T-helper 17 cell (primary cell): ENCODE measurements at regions not wholly inside any gene's neighbourhood (a gene's known extent, or its start where the extent isn't known, plus 50 kb on each side); places are given as distances from the start of the nearest gene placed in this dataset.
"Not testable (repeated sequence)": the region's sequence is repeated elsewhere in the genome, so short reads cannot be mapped to it uniquely, and the experiment has no call there.

ENCODE experiments used
- ATAC-seq: fragments of 150-1000 bp; cut with Tn5 transposase; 2 replicates; pipeline ENCODE4 v1.10.0; 2021; ENCODE audit warnings: mild to moderate bottlenecking, moderate library complexity
- DNase-seq, 3 donors: peaks; one replicate each; pipeline versions ENCODE4 v3.0.0 to v3.0.0-alpha.2; 2020 to 2021
- H3K9me3 ChIP-seq: one replicate; pipeline ENCODE4 v1.7.0; 2013; ENCODE audit warnings: low read length, mild to moderate bottlenecking; ENCODE audit not compliant: control insufficient read depth, poor library complexity, severe bottlenecking
- H3K27ac Mint-ChIP-seq: one replicate; pipeline ENCODE4 v1.8.0; 2022; ENCODE audit warnings: mild to moderate bottlenecking, moderate library complexity, mixed read lengths
- H3K27me3 Mint-ChIP-seq: one replicate; pipeline ENCODE4 v1.8.0; 2022; ENCODE audit warnings: mixed read lengths
- H3K36me3 Mint-ChIP-seq: one replicate; pipeline ENCODE4 v1.8.0; 2022; ENCODE audit warnings: low read depth, mixed read lengths
- H3K4me1 Mint-ChIP-seq: one replicate; pipeline ENCODE4 v1.8.0; 2022; ENCODE audit warnings: mild to moderate bottlenecking, mixed read lengths
- H3K4me3 Mint-ChIP-seq: one replicate; pipeline ENCODE4 v1.8.0; 2022; ENCODE audit warnings: mild to moderate bottlenecking, moderate library complexity, mixed read lengths

DNA sequence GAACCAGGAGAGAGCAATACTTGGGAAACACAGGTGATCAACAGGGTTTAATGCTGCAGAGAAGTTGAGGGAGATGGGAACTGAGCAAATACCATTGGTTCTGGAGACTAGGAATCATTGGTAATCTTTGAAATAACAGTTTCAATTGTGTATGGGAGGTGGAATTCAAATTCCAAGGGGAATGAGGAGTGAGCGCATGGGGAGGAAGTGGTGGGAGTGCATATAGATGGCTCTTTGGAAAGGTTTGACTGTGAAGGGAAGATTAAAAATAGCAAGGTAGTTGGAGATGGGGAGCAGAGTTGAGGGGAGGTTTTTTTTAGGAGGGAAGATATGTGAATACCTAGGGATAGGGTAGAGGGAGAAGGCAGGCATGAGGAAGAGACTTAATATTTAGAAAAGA lies 51.1 kb upstream of the ROPN1 start:
- Mint-ChIP-seq H3K27ac (no peak overlapping the region), H3K4me1 (no peaks in the 10 kb centered on the region), H3K27me3 (peaks cover 18% of the 10 kb centered on the region), H3K36me3 (peaks cover 2% of the 10 kb centered on the region), H3K4me3 (no peak overlapping the region)
- DNase-seq (no peak), ATAC-seq (no peak)
- no peaks in the 10 kb centered on the region for H3K9me3 ChIP-seq

DNA sequence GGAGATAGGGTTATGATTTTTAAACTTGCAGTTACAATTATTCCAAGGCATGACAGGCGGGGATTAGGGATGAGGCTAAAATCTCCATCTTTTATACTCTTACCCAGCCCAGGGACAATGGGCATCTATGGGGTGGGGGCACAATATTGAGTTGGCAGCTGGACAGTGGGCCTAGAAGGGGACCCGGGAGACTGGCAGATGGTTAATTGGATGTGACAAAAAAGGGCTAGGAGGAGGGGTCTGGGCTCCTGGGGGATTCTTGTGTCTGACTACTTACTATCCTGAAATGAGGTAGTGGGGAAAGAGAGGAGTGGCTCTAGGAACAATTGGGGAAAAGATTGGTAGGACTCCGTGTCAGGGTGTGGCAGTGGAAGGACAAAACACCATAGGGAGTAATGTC lies 53.0 kb upstream of the ROPN1 start:
- DNase-seq (no peak), ATAC-seq (no peak)
- H3K4me1 Mint-ChIP-seq: no peaks in the 10 kb centered on the region
- no peaks in the 10 kb centered on the region for H3K9me3 ChIP-seq
- peaks cover 26% of the 10 kb centered on the region for H3K27me3 Mint-ChIP-seq
- peaks cover 2% of the 10 kb centered on the region for H3K36me3 Mint-ChIP-seq
- H3K27ac Mint-ChIP-seq: no peak overlapping the region
- no peak overlapping the region for H3K4me3 Mint-ChIP-seq

DNA sequence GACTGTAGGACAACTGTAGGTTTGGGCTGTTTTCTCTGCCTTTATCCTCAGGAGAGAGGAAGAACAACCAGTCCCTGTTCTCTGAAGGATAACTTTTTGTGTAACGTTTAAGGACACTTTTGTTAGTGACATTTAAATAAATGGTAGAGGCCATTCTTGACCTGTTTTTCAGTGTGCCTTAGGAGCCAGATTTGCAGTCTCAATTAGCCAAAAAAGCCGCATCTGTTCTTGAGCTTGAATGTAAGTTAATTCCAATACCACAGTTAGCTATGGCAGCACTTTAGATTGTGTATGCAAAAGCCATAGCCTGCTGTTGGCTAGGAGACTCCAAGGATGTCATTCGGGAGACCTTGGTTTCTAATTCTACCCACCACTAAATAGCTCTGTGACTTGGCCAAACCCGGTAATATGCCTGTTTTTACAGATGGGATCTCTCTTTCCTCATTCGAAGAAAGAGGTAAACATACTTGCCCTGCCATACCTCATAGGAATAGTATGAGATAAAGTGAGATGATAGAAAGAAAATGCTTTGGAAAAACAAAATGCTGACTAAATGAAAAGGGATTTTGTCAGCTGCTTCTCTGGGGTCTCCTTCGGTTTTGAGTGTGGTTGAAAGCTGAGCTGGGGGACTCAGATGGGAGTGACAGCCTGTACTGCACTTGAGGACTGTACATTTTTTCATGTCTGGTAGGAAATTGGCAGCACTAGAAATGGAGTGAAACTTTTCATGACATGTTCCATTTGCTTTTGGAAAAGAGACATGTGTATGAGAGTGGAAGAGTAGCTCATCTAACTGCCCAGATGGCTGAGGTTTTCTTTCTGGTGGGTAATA lies 57.3 kb upstream of the ROPN1 start:
- Mint-ChIP-seq H3K27ac (no peak overlapping the region), H3K4me1 (no peaks in the 10 kb centered on the region), H3K4me3 (no peak overlapping the region), H3K27me3 (peaks cover 51% of the 10 kb centered on the region), H3K36me3 (peaks cover 2% of the 10 kb centered on the region)
- H3K9me3 ChIP-seq: no peaks in the 10 kb centered on the region
- ATAC-seq (no peak), DNase-seq (no peak)

DNA sequence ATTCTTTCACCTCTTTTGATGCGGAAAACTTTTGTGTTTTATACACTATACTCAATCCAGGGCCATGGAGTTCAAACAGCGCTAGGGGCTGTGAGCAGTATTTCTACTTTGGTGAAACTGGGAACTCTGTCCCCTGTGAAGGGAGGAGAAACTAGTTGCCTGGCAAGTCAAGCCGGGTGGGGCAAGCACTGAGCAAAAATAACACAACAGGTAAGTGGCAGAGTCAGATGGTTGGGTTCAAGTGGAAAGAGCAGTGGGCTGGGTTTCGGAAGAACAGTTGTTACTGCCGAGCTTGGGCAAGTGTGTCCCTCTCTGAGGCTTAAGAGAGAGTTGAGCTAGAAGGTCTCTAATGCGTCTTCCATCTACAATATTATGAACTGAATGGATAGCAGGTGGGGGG lies 59.7 kb upstream of the ROPN1 start:
- Mint-ChIP-seq H3K27ac (no peak overlapping the region), H3K27me3 (peaks cover 45% of the 10 kb centered on the region), H3K36me3 (no peaks in the 10 kb centered on the region)

DNA sequence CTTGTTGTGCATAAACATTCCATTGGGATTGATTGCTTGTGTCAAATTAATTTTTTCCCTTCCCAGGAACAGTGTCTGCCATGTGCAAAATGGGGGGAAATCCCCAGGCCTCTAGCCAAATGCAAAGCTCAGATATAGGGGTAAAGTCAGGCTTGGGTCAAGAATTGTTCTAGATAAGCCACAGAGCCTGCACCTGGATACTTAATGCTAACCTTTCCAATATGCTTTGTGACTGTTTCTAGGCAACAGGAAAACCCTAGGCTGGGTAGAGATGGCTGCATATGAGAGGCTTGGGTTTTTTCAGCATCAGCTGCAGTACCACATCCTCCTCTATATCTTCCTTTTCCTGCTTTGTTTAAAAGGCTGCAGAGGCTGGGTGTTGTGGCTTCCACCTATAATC lies 61.9 kb upstream of the ROPN1 start:
- DNase-seq: no peak
- no peaks in the 10 kb centered on the region for H3K4me1 Mint-ChIP-seq
- H3K27me3 Mint-ChIP-seq: peaks cover 51% of the 10 kb centered on the region
- H3K36me3 Mint-ChIP-seq: no peaks in the 10 kb centered on the region
- no peak overlapping the region for H3K4me3 Mint-ChIP-seq
- no peak for ATAC-seq
- no peaks in the 10 kb centered on the region for H3K9me3 ChIP-seq
- H3K27ac Mint-ChIP-seq: no peak overlapping the region

More for the DNA sequence above, 59.7 kb upstream of the ROPN1 start:
- no peaks in the 10 kb centered on the region for H3K4me1 Mint-ChIP-seq
- no peak for DNase-seq
- H3K4me3 Mint-ChIP-seq: no peak overlapping the region
- no peak for ATAC-seq
- no peaks in the 10 kb centered on the region for H3K9me3 ChIP-seq

DNA sequence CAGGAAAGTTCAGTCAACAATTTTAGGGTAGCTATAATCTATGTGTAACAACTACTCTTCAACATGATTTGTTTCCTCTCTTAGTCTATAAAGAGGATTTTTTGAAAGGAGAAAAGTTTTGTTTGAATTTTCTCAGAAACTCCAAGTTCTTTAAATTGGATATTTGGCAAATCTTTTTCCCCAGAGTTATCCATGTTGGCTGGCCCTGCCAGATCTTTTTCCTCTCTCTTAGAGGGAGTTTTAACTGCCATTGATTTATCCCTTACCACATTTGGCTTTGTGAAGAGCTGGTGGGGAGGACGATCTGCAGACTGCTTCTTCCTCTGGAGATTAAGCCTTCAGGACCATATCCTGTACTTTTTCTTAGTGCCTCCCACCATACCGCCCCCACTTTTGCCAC lies 64.9 kb upstream of the ROPN1 start:
- DNase-seq: no peak
- H3K36me3 Mint-ChIP-seq: no peaks in the 10 kb centered on the region
- no peak for ATAC-seq
- no peak overlapping the region for H3K4me3 Mint-ChIP-seq
- no peak overlapping the region for H3K27ac Mint-ChIP-seq
- H3K9me3 ChIP-seq: no peaks in the 10 kb centered on the region
- peaks cover 40% of the 10 kb centered on the region for H3K27me3 Mint-ChIP-seq
- no peaks in the 10 kb centered on the region for H3K4me1 Mint-ChIP-seq

DNA sequence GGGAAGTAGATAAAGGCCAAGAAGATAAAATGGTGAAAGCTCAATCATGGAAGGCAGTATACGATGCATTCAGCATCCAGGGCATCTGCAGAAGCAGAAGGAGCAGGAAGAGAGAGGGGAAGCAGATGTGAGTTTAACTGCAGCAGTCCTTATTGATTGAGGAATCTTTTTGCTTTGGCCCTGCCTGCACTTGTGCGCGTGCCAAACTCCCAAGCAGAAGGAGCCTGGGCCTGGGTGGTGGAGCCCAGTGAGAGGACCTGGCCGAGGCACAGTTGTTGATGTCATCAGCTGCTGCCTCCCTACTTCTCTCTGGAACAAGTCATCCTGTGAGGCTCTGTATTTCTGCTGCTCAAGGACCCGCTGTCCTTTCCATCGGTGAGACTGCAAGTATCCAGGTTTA lies 65.5 kb upstream of the ROPN1 start:
- no peak for DNase-seq
- no peaks in the 10 kb centered on the region for H3K4me1 Mint-ChIP-seq
- H3K4me3 Mint-ChIP-seq: no peak overlapping the region
- no peak overlapping the region for H3K27ac Mint-ChIP-seq
- no peak for ATAC-seq
- no peaks in the 10 kb centered on the region for H3K9me3 ChIP-seq
- H3K36me3 Mint-ChIP-seq: no peaks in the 10 kb centered on the region
- H3K27me3 Mint-ChIP-seq: peaks cover 34% of the 10 kb centered on the region

DNA sequence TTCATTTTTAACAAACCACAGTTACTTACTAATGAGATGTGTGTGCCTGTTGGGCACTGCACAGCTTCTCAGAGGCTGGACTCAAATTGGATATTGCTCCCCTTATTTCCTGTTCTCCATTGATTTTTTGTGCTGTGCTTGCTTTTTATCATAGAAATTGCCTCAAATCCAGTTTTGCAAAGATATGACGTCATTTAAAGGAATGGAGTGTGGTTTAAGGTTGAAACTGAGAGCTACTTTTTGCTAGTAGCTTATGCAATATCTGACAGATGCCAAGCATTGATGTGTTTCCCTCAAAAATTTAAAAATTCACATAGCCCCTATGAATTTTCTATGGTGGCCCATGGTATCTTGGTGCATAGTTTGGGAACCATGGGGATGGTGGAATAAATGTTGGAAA lies 67.7 kb upstream of the ROPN1 start:
- Mint-ChIP-seq H3K27ac (no peak overlapping the region), H3K4me3 (no peak overlapping the region), H3K4me1 (no peaks in the 10 kb centered on the region), H3K27me3 (peaks cover 32% of the 10 kb centered on the region), H3K36me3 (no peaks in the 10 kb centered on the region)
- no peaks in the 10 kb centered on the region for H3K9me3 ChIP-seq
- ATAC-seq: no peak
- no peak for DNase-seq

DNA sequence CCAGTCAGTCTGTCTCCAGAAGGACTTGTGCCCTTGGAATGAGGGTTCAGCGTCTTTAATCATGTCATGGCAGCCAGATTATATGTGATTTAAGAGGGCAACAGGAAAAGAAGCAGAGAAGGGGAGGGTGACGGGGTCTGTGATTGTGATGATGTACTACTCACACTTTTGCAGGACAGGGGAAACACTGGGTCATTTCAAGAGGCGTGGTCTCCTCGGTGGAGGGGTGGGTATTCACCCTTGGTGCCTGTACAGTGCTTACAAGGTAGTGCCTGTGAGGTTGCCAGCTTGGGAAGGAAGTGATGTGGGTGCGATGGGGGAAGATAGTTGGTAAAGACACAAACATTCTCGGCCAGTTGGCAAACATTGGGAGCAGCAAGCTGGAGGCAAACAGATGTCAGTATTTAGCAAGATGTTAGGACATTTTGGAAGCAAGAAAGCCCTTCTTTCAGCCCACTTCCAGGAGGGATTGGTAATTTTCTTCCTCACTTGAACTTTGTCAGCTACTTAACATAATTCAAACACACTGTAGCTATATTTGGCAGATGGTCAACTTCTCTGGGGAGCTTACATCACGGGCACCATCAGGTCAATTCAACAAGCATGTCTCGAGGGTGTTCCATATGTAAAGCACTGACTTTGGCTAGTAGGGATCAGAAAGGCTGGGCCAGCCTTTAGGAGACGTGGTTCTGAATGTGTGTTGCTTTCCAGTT lies 71.4 kb upstream of the ROPN1 start:
- ATAC-seq (no peak), DNase-seq (no peak)
- peaks cover 24% of the 10 kb centered on the region for H3K27me3 Mint-ChIP-seq
- H3K4me3 Mint-ChIP-seq: no peak overlapping the region
- no peak overlapping the region for H3K27ac Mint-ChIP-seq
- no peaks in the 10 kb centered on the region for H3K36me3 Mint-ChIP-seq
- no peaks in the 10 kb centered on the region for H3K4me1 Mint-ChIP-seq
- H3K9me3 ChIP-seq: no peaks in the 10 kb centered on the region

DNA sequence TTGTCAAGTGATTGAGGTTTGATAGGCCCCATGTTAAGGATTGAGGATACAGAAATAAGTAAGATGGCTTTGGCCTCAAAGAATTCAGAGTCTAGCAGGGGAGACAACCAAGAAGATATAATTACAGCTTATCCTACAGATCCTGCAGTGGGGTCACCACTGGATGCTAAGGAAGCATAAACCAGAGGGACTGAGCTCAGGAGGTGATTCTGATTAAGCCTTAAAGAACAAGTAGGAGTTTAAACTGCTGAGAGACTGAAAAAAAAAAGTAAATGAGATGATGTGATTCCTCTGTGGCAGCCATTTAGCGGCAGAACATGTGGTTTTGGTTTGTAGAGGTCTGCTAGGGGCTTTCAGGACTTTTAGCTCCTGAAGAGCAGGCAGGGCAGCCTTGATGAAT lies 72.1 kb upstream of the ROPN1 start:
- DNase-seq (no peak), ATAC-seq (no peak)
- Mint-ChIP-seq H3K4me1 (no peaks in the 10 kb centered on the region), H3K27me3 (peaks cover 24% of the 10 kb centered on the region), H3K4me3 (no peak overlapping the region), H3K27ac (no peak overlapping the region), H3K36me3 (no peaks in the 10 kb centered on the region)
- H3K9me3 ChIP-seq: no peaks in the 10 kb centered on the region

DNA sequence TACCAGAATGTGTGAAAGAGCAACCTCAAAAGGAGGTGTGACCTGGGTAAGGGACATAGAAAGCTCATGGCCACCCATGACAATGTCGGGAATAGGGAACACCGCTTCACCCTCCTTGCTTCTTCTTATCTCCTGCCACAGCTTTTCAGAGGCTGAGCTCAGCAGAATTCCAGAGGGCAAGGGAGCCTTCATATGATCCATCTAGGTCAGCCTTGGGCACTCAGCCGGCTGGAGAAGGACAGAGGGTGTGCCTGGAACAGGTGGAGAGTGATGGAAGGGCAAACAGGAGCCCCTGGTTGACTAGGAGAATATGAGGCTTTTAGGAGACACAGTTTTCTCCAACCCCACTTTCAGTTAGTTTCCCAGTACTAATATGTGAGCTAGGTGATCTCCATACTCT lies 74.6 kb upstream of the ROPN1 start:
- H3K27me3 Mint-ChIP-seq: peaks cover 20% of the 10 kb centered on the region

DNA sequence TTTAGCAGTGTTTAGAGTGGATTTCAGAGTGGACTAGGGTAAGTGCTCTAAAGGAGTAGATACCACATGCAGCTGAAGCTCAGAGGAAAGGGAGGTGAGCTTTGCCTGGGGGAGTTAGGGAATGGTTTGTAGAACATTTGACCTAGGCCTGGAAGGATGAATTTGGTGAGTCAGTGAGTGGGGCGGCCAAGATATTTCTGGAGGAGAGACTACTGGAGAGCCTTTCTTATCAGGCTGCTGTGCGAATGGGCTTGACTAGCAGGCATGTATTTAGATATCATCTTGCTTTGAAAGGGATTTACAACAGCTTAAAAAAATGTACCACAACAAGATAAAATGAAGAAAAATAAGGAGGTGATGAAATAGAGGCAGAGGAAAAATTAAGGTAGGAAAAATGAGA lies 77.8 kb upstream of the ROPN1 start:
- not testable (repeated sequence) for H3K36me3 Mint-ChIP-seq, H3K9me3 ChIP-seq, H3K4me3 Mint-ChIP-seq, H3K27ac Mint-ChIP-seq, H3K4me1 Mint-ChIP-seq, DNase-seq, ATAC-seq
- H3K27me3 Mint-ChIP-seq: peaks cover 29% of the 10 kb centered on the region

More for the DNA sequence above, 74.6 kb upstream of the ROPN1 start:
- ATAC-seq, H3K4me3 Mint-ChIP-seq, H3K27ac Mint-ChIP-seq, H3K36me3 Mint-ChIP-seq, H3K4me1 Mint-ChIP-seq, H3K9me3 ChIP-seq, DNase-seq: not testable (repeated sequence)

DNA sequence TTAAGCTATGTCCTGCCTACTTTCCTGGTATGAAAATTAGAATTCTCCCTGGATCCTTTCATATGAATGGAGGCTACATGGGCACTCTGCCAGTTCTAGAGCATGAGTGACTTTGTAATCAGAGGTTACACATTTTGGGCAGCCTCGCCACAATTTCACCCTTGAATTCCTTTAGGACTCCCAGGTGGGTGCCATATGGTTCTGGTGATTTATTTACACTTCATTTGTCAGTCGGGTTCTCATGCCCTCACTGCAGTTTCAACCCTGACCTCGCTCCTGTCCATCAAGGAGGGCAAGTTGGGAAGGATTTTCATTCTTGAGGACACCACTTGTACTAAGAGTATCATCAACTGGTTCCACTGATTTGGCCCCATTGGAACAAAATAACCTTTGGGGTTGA lies 83.2 kb upstream of the ROPN1 start:
- DNase-seq, H3K4me3 Mint-ChIP-seq, H3K9me3 ChIP-seq, H3K4me1 Mint-ChIP-seq, ATAC-seq, H3K27ac Mint-ChIP-seq, H3K36me3 Mint-ChIP-seq: not testable (repeated sequence)
- H3K27me3 Mint-ChIP-seq: peaks cover 46% of the 10 kb centered on the region

DNA sequence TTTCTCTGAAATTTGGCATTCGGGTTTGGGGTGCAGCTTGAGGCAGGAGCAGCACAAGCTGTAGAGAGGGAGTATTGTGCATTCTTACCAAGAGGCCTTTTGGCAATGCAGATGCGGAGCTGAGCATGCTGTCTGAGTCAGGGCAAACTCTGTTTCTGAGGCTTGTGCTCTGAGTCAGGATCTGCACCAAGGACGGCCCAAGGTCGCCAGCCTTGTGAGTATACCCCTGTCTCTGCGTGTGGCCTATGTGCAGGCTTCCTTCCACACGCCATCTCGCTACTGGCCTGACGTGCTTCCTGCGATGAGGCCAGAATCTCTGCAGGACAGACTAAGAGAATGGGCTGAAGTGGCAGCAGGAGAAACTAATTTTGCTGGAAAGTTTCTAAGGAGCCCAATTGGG lies 83.8 kb upstream of the ROPN1 start:
- no peak for DNase-seq
- no peaks in the 10 kb centered on the region for H3K36me3 Mint-ChIP-seq
- H3K27ac Mint-ChIP-seq: no peak overlapping the region
- H3K4me1 Mint-ChIP-seq: peaks cover 5% of the 10 kb centered on the region
- H3K4me3 Mint-ChIP-seq: no peak overlapping the region
- no peak for ATAC-seq
- H3K27me3 Mint-ChIP-seq: peaks cover 50% of the 10 kb centered on the region
- no peaks in the 10 kb centered on the region for H3K9me3 ChIP-seq
